ENCODE measurements at regions not wholly inside any gene's neighbourhood (a gene's known extent, or its start where the extent isn't known, plus 50 kb on each side); places are given as distances from the start of the nearest gene placed in this dataset.

DNA sequence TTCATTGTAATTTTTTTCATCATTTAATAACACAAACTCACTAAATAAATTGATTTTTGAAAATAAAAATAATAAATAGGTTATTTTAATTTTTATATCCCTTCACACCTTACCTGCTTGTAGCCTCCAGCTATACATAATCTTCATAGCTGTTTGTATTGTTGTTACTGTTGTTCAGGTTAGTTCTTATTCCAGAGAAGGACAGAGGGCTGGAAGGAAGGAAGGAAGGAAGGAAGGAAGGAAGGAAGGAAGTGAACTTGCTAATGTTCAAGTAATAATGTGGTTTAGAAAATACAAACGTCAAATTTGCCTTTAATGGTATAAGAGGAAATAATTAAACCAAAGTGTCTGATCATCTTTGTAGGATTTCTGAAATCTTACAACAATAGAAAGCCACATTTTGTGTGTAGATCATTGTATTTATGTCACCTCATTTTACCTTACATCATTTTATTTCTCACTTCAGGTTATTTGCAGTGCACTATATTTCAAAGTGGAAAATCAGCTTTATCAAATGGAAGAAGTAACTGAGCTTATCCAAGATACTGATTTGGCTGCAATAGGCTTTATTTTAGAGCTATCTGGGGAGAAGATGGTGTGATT lies 660.0 kb upstream of the CCDC54 start:
- no peak for DNase-seq (ENCODE audit: low spot score in 2 of 2)
- intact Hi-C loops (cut with DNase I; ENCODE audit: low total_unique reads): no loop called here
- no peak overlapping the region for H3K4me3 ChIP-seq (ENCODE audit: low read depth, poor library complexity, severe bottlenecking)
- WGBS, 2 donors: 65 to 74% methylated on average over 1 of the region's 1 CpG
- TF ChIP-seq, protein P1, sequence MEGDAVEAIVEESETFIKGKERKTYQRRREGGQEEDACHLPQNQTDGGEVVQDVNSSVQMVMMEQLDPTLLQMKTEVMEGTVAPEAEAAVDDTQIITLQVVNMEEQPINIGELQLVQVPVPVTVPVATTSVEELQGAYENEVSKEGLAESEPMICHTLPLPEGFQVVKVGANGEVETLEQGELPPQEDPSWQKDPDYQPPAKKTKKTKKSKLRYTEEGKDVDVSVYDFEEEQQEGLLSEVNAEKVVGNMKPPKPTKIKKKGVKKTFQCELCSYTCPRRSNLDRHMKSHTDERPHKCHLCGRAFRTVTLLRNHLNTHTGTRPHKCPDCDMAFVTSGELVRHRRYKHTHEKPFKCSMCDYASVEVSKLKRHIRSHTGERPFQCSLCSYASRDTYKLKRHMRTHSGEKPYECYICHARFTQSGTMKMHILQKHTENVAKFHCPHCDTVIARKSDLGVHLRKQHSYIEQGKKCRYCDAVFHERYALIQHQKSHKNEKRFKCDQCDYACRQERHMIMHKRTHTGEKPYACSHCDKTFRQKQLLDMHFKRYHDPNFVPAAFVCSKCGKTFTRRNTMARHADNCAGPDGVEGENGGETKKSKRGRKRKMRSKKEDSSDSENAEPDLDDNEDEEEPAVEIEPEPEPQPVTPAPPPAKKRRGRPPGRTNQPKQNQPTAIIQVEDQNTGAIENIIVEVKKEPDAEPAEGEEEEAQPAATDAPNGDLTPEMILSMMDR (IDR thresholded peaks at IDR 0.05): no peak
- TF ChIP-seq POLR2A (IDR thresholded peaks at IDR 0.05): no peak

DNA sequence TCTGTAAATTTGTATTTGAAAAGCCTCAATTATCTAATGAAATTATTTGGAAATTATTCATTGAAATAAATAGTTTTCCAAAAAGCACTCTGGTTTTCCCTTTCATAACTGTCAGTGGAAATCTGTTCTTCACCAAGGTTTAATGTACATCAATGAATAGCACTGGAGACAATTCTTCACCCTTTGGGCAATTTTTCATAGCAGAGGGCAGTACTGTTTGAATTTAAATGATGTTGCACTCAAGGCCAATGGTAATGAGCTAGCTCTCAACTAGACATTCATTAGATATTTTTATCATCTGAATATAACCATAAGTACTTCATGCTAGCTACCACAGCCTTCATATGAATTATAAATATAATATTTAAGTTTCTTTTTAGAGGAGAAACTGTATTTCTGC lies 658.2 kb upstream of the CCDC54 start:
- H3K4me3 ChIP-seq (ENCODE audit: low read depth, poor library complexity, severe bottlenecking): no peak overlapping the region
- TF ChIP-seq, protein P1 (IDR thresholded peaks at IDR 0.05): no peak
- no peak for TF ChIP-seq POLR2A (IDR thresholded peaks at IDR 0.05)
- intact Hi-C loops (cut with DNase I; ENCODE audit: low total_unique reads): no loop called here
- DNase-seq (ENCODE audit: low spot score in 2 of 2): no peak

DNA sequence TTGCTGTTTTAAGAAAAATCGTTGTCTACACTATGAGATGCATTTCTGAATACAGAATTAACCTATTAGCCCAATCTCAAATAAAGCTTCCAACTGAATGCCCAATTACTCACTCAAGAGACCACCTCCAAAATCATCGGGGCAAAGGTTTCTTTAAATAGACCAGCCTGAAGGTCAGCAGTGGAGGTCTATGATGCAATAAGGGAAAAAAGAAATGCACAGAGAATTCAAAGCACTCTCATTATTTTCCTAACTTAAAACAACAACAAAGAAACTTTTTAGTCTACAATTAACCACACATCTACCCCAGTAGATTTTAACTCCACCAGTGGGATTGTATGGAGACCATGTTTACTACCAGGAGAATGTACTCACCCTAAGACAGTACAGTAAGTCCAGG lies 657.7 kb upstream of the CCDC54 start:
- TF ChIP-seq POLR2A (IDR thresholded peaks at IDR 0.05): no peak
- TF ChIP-seq, protein P1 (IDR thresholded peaks at IDR 0.05): no peak
- no peak for DNase-seq (ENCODE audit: low spot score in 2 of 2)
- no peak overlapping the region for H3K4me3 ChIP-seq (ENCODE audit: low read depth, poor library complexity, severe bottlenecking)
- WGBS, 2 donors: 72 to 73% methylated on average over 2 of the region's 2 CpGs
- intact Hi-C loops (cut with DNase I; ENCODE audit: low total_unique reads): no loop called here

DNA sequence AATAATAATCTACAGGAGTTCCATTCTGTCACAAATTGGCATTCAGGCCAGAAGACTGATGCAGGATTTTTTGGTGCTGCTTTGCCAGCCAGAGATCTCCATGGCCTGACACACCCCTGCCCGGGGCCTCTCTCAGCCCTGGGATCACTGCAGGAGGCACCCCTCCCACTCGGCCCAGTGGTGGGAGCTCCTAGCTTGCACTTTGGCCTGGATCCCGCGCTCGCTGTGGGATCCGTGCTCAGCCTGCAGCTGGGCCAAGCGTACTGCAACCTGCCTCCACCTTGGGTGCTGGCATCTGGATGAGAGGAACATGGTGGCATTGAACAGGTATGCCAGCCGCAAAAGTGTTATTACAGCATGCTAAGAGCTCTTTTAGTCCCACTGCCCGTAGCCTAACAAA lies 656.7 kb upstream of the CCDC54 start:
- no peak for TF ChIP-seq POLR2A (IDR thresholded peaks at IDR 0.05)
- TF ChIP-seq, protein P1 (IDR thresholded peaks at IDR 0.05): no peak
- no peak for DNase-seq (ENCODE audit: low spot score in 2 of 2)
- intact Hi-C loops (cut with DNase I; ENCODE audit: low total_unique reads): no loop called here
- H3K4me3 ChIP-seq (ENCODE audit: low read depth, poor library complexity, severe bottlenecking): no peak overlapping the region
- WGBS, 2 donors: 71 to 88% methylated on average over 3 to 9 of the region's 9 CpGs

DNA sequence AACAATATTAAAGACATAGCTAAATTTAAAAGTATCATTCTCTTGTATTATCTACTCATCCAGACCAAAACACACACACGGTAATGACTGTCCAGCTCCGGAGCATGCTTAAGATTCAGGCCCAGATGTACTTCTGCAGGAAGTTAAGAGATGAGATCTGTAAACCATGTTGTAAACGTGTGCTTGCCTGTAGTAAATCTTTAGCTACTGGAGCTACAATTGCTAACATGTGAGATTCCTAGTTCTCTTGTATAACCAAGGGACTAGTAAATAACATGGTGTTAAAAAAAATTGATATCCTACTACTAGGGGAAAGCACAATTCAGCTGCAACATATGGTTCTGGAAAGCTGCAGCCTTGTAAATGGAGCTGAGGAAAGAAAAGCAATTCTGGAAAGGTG lies 651.7 kb upstream of the CCDC54 start:
- TF ChIP-seq POLR2A (IDR thresholded peaks at IDR 0.05): no peak
- TF ChIP-seq, protein P1 (IDR thresholded peaks at IDR 0.05): no peak
- intact Hi-C loops (cut with DNase I; ENCODE audit: low total_unique reads): no loop called here
- 37 to 47% methylated on average over 3 of the region's 3 CpGs for WGBS, 2 donors
- no peak overlapping the region for H3K4me3 ChIP-seq (ENCODE audit: low read depth, poor library complexity, severe bottlenecking)
- no peak for DNase-seq (ENCODE audit: low spot score in 2 of 2)
